Activated naive CD8-positive, alpha-beta T cell treated with anti-CD3 and anti-CD28 coated beads for 36 hours (primary cell): ENCODE measurements at regions not wholly inside any gene's neighbourhood (a gene's known extent, or its start where the extent isn't known, plus 50 kb on each side); places are given as distances from the start of the nearest gene placed in this dataset.

Experiments used
- DNase-seq: peaks from one replicate; pipeline ENCODE4 v3.0.0; 2021
- H3K27ac Mint-ChIP-seq: one replicate; pipeline ENCODE4 v1.8.0; 2022; ENCODE audit warnings: mild to moderate bottlenecking, moderate library complexity, mixed read lengths
- H3K27me3 Mint-ChIP-seq: one replicate; pipeline ENCODE4 v1.8.0; 2022; ENCODE audit warnings: mild to moderate bottlenecking, mixed read lengths
- H3K36me3 Mint-ChIP-seq: one replicate; pipeline ENCODE4 v1.8.0; 2021; ENCODE audit warnings: mild to moderate bottlenecking, mixed read lengths
- H3K4me1 Mint-ChIP-seq: one replicate; pipeline ENCODE4 v1.8.0; 2021; ENCODE audit warnings: mixed read lengths
- H3K4me3 Mint-ChIP-seq: one replicate; pipeline ENCODE4 v1.8.0; 2022; ENCODE audit warnings: mild to moderate bottlenecking, moderate library complexity, mixed read lengths
- H3K9me3 Mint-ChIP-seq: one replicate; pipeline ENCODE4 v1.8.0; 2022; ENCODE audit warnings: mixed read lengths

DNA sequence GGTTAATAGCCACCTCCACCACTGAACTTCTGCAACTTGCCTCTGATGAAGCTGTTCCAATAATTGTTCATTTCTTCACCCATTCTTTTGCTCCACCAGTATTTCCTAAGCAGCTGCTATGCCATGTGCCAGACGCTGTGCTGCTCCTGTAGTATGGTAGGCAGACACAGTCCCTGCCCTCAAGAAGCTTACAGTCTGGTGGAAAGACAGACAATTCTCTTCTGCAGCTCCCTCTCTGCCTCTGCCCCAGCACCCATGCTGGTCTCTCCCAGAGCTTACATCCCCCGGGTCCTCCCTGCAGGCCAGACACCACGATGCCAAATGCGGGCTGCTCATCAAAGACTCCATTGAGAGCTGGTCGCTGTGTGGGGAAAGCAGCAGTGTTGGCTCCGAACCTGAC, 111.6 kb upstream of the ESRRB start:
- H3K27me3 Mint-ChIP-seq, result peaks cover 37% of the 10 kb centered on the region

DNA sequence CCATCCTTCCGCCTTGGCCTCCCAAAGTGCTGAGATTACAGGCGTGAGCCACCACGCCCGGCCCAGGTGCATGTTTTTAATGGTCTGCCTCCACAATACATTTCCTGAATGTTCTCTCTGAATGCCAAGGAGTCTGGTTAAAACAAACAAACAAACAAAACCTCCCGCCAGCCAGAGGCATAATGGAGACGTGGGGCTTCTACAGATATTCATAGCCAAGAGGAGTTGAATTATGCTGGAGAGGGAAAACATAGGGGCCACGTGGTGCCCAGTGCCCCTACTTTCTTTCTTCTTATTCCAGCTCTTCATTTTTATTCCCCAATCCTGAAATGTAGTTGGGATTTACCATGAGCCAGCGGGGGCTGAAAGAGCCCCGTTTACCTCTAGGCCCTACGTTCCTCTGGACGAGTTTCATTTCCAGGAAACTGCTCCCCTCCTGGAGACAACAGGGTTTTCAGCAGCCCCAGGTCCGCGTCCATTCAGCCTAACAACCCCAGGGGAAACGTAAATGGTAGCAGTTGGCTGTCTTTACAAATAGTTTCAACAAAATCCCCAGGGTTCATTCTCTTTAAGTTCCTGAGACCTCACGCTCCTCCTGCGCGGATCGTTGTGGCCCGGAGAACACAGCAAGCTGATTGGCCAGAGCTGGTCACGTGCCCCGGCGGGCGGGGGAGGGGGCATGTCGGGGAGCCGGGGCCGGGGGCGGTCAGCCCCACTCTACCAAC, 108.5 kb upstream of the ESRRB start:
- H3K27ac Mint-ChIP-seq, result no peak overlapping the region
- H3K27me3 Mint-ChIP-seq, result peaks cover 43% of the 10 kb centered on the region
- H3K4me1 Mint-ChIP-seq, result peaks cover 3% of the 10 kb centered on the region
- H3K9me3 Mint-ChIP-seq, result no peaks in the 10 kb centered on the region
- H3K36me3 Mint-ChIP-seq, result no peaks in the 10 kb centered on the region
- peak; percentile 14 for DNase-seq
- no peak overlapping the region for H3K4me3 Mint-ChIP-seq

More for the DNA sequence above, 111.6 kb upstream of the ESRRB start:
- H3K4me3 Mint-ChIP-seq, result no peak overlapping the region
- H3K4me1 Mint-ChIP-seq, result peaks cover 3% of the 10 kb centered on the region
- no peak for DNase-seq
- no peak overlapping the region for H3K27ac Mint-ChIP-seq
- H3K36me3 Mint-ChIP-seq, result no peaks in the 10 kb centered on the region
- no peaks in the 10 kb centered on the region for H3K9me3 Mint-ChIP-seq

- Mint-ChIP-seq H3K9me3 (no peaks in the 10 kb centered on the region), H3K4me1 (peaks cover 3% of the 10 kb centered on the region), H3K36me3 (no peaks in the 10 kb centered on the region), H3K27ac (no peak overlapping the region), H3K4me3 (no peak overlapping the region), H3K27me3 (peaks cover 43% of the 10 kb centered on the region)
- no peak for DNase-seq
These were observed 107.9 kb upstream of the ESRRB start for GRCh38 chr14:76268047-76268431.

- DNase-seq, result no peak
- Mint-ChIP-seq H3K4me3 (no peak overlapping the region), H3K27me3 (peaks cover 43% of the 10 kb centered on the region), H3K27ac (no peak overlapping the region), H3K4me1 (peaks cover 3% of the 10 kb centered on the region), H3K36me3 (no peaks in the 10 kb centered on the region), H3K9me3 (no peaks in the 10 kb centered on the region)
These were observed 107.2 kb upstream of the ESRRB start for GRCh38 chr14:76268700-76269099.

DNA sequence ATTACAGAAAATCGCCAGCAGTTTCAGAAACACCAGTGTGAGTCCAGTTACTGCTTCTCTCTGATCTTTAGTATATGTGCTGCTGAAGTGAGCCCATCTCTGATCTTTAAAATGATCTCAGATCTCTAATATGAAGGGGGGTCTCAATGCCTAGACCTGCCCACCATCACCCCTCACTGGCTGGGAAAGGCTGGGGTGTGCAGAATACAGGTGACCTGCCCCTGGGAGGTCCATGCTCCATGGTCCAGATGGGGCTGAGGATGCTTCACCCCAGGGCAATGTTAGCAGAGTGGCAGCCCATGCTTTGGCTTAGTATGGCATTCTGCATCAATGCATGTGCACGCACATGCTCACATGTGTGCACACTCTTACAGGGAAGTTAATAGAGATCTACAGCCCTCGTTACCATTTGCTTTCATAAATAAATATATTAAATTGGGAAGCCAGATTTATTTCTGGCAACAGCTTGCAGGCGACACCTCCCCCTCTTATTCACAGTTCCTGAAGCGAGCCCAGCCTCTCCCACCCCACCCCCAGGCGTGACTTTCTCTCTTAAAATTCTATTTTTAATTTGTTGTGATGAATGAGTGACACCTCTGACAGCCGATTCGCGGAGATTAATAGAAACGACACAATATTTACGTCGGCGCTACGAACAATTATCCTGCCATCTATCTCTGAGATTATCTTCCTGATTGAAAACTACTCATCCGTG, 104.7 kb upstream of the ESRRB start:
- no peaks in the 10 kb centered on the region for H3K36me3 Mint-ChIP-seq
- H3K4me1 Mint-ChIP-seq, result peaks cover 3% of the 10 kb centered on the region
- H3K9me3 Mint-ChIP-seq, result no peaks in the 10 kb centered on the region
- peaks cover 31% of the 10 kb centered on the region for H3K27me3 Mint-ChIP-seq
- no peak overlapping the region for H3K4me3 Mint-ChIP-seq
- no peak overlapping the region for H3K27ac Mint-ChIP-seq
- DNase-seq, result no peak

DNA sequence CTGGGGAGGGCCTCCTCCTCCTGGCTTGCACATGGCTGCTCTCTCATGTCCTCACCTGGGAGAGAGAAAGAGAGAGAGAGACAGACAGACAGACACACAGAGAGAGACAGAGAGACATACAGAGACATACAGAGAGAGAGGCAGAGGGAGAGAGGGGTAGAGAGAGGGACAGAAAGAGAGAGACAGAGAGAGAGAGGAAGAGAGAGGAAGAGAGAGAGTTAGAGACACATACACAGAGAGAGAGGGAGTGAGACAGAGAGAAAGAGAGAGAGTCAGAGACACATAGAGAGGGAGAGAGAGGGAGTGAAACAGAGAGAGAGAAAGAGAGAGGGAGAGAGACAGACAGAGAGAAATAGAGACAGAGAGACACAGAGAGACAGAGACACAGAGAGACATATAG, 103.6 kb upstream of the ESRRB start:
- Mint-ChIP-seq H3K27me3 (peaks cover 20% of the 10 kb centered on the region), H3K27ac (no peak overlapping the region), H3K36me3 (no peaks in the 10 kb centered on the region), H3K4me1 (peaks cover 3% of the 10 kb centered on the region), H3K9me3 (no peaks in the 10 kb centered on the region), H3K4me3 (no peak overlapping the region)
- no peak for DNase-seq

DNA sequence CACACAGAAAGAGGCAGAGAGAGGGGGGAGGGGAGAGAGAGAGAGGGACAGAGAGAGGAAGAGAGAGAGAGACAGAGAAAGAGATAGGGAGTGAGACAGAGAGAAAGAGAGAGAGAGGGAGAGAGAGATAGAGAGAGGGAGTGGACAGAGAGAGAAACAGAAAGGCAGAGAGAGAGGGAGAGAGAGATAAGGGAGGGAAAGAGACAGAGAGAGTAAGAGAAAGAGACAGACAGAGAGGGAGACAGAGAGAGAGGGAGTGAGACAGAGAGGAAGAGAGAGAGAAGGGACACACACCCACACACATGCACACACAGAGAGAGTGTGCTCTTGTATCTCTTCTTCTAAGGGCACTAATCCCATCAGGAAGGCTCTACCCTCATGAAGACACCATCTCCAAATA, 103.2 kb upstream of the ESRRB start:
- peaks cover 17% of the 10 kb centered on the region for H3K27me3 Mint-ChIP-seq
- no peaks in the 10 kb centered on the region for H3K4me1 Mint-ChIP-seq
- H3K36me3 Mint-ChIP-seq, result no peaks in the 10 kb centered on the region
- H3K4me3 Mint-ChIP-seq, result no peak overlapping the region
- H3K9me3 Mint-ChIP-seq, result no peaks in the 10 kb centered on the region
- no peak for DNase-seq
- H3K27ac Mint-ChIP-seq, result no peak overlapping the region

- Mint-ChIP-seq H3K4me3 (no peak overlapping the region), H3K27ac (no peak overlapping the region), H3K36me3 (no peaks in the 10 kb centered on the region), H3K4me1 (no peaks in the 10 kb centered on the region), H3K27me3 (peaks cover 13% of the 10 kb centered on the region), H3K9me3 (no peaks in the 10 kb centered on the region)
- no peak for DNase-seq
These were observed 102.6 kb upstream of the ESRRB start for GRCh38 chr14:76273346-76273745.

- Mint-ChIP-seq H3K36me3 (no peaks in the 10 kb centered on the region), H3K27ac (no peak overlapping the region), H3K4me3 (no peak overlapping the region), H3K4me1 (no peaks in the 10 kb centered on the region), H3K27me3 (peaks cover 6% of the 10 kb centered on the region), H3K9me3 (no peaks in the 10 kb centered on the region)
- DNase-seq, result no peak
These were observed 101.6 kb upstream of the ESRRB start for GRCh38 chr14:76274324-76274723.

- no peaks in the 10 kb centered on the region for H3K4me1 Mint-ChIP-seq
- no peak overlapping the region for H3K4me3 Mint-ChIP-seq
- no peaks in the 10 kb centered on the region for H3K27me3 Mint-ChIP-seq
- no peak for DNase-seq
- H3K9me3 Mint-ChIP-seq, result peaks cover 2% of the 10 kb centered on the region
- H3K36me3 Mint-ChIP-seq, result no peaks in the 10 kb centered on the region
- H3K27ac Mint-ChIP-seq, result no peak overlapping the region
These were observed 98.3 kb upstream of the ESRRB start for GRCh38 chr14:76277586-76278130.

GRCh38 chr14:76280221-76280620, 95.7 kb upstream of the ESRRB start:
- no peak for DNase-seq
- Mint-ChIP-seq H3K9me3 (peaks cover 2% of the 10 kb centered on the region), H3K36me3 (no peaks in the 10 kb centered on the region), H3K4me3 (no peak overlapping the region), H3K27me3 (no peaks in the 10 kb centered on the region), H3K27ac (no peak overlapping the region), H3K4me1 (no peaks in the 10 kb centered on the region)

GRCh38 chr14:76282581-76282980, 93.4 kb upstream of the ESRRB start:
- Mint-ChIP-seq H3K36me3 (no peaks in the 10 kb centered on the region), H3K9me3 (peaks cover 2% of the 10 kb centered on the region), H3K27ac (no peak overlapping the region), H3K27me3 (peaks cover under 1% of the 10 kb centered on the region), H3K4me1 (no peaks in the 10 kb centered on the region), H3K4me3 (no peak overlapping the region)
- no peak for DNase-seq

- no peak overlapping the region for H3K27ac Mint-ChIP-seq
- H3K27me3 Mint-ChIP-seq, result peaks cover 6% of the 10 kb centered on the region
- no peaks in the 10 kb centered on the region for H3K36me3 Mint-ChIP-seq
- no peak overlapping the region for H3K4me3 Mint-ChIP-seq
- H3K9me3 Mint-ChIP-seq, result no peaks in the 10 kb centered on the region
- H3K4me1 Mint-ChIP-seq, result no peaks in the 10 kb centered on the region
- DNase-seq, result no peak
These were observed 88.9 kb upstream of the ESRRB start for GRCh38 chr14:76287063-76287462.

DNA sequence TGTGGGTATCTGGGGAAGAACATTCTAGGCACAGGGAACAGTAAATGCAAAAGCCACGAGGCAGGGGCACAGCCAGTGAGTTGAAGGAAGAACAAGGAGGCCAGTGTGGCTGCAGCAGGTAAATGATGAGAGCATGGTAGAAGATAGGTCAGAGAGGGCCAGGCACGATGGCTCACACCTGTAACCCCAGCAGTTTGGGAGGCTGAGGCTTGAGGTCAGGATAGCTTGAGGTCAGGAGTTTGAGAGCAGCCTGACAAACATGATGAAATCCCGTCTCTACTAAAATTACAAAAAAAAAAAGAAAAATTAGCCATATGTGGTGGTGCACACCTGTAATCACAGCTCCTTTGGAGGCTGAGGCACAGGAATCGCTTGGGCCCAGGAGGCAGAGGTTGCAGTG, 86.7 kb upstream of the ESRRB start:
- no peak overlapping the region for H3K27ac Mint-ChIP-seq

DNA sequence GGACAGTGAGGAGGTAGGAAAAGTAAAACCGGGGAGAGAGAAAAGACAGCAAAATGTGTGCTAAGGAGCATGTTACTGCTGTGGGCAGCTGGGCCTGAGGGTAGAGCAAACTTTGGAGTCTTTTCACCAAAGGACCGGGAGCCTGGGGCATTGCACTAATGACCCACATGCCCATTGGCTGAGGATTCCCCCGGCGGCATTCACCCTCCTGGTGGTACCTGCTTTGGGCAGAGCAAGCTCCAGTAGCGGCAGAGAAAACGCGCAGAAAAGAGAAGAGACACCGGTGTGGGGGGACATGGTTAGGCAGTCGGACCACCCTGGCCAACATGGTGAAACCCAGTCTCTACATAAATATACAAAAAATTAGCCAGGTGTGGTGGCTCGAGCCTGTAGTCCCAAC, 83.4 kb upstream of the ESRRB start:
- Mint-ChIP-seq H3K36me3 (no peaks in the 10 kb centered on the region), H3K27me3 (peaks cover 6% of the 10 kb centered on the region), H3K9me3 (no peaks in the 10 kb centered on the region), H3K4me3 (no peak overlapping the region), H3K27ac (no peak overlapping the region), H3K4me1 (no peaks in the 10 kb centered on the region)
- no peak for DNase-seq

More for the DNA sequence above, 86.7 kb upstream of the ESRRB start:
- Mint-ChIP-seq H3K4me1 (no peaks in the 10 kb centered on the region), H3K36me3 (no peaks in the 10 kb centered on the region), H3K4me3 (no peak overlapping the region), H3K27me3 (peaks cover 6% of the 10 kb centered on the region), H3K9me3 (no peaks in the 10 kb centered on the region)
- no peak for DNase-seq

GRCh38 chr14:76293221-76293620, 82.7 kb upstream of the ESRRB start:
- no peak for DNase-seq
- no peak overlapping the region for H3K27ac Mint-ChIP-seq
- H3K36me3 Mint-ChIP-seq, result no peaks in the 10 kb centered on the region
- no peak overlapping the region for H3K4me3 Mint-ChIP-seq
- H3K9me3 Mint-ChIP-seq, result no peaks in the 10 kb centered on the region
- H3K27me3 Mint-ChIP-seq, result peaks cover 3% of the 10 kb centered on the region
- no peaks in the 10 kb centered on the region for H3K4me1 Mint-ChIP-seq
